GM12892 (cell line): ENCODE measurements at regions not wholly inside any gene's neighbourhood (a gene's known extent, or its start where the extent isn't known, plus 50 kb on each side); places are given as distances from the start of the nearest gene placed in this dataset.

Experiments
- POLR2A ChIP-seq: IDR thresholded peaks from 2 replicates; pipeline ENCODE4 v1.6.1; 2011; ENCODE audit warnings: low read depth, low read length, control low read depth
- POLR2AphosphoS5 ChIP-seq: IDR thresholded peaks from 2 replicates; pipeline ENCODE4 v1.6.1; 2011; ENCODE audit warnings: low read depth, low read length, control low read depth
- TAF1 ChIP-seq: IDR thresholded peaks from 2 replicates; pipeline ENCODE4 v1.6.1; 2011; ENCODE audit warnings: low read depth, mild to moderate bottlenecking, control low read depth, low read length, borderline replicate concordance

- no peak for TF ChIP-seq POLR2A
- TF ChIP-seq POLR2AphosphoS5, result no peak
- TF ChIP-seq TAF1, result no peak
These were observed 381.6 kb downstream of the CDH11 start for GRCh38 chr16:64740261-64740660.
